Epithelial cell of proximal tubule (primary cell): ENCODE measurements at regions not wholly inside any gene's neighbourhood (a gene's known extent, or its start where the extent isn't known, plus 50 kb on each side); places are given as distances from the start of the nearest gene placed in this dataset.
"Not testable (repeated sequence)": the region's sequence is repeated elsewhere in the genome, so short reads cannot be mapped to it uniquely, and the experiment has no call there.

Experiments used
- DNase-seq: peaks from one replicate; pipeline ENCODE4 v3.0.0-alpha.2; 2011; ENCODE audit warnings: low read depth
- H3K4me3 ChIP-seq: 2 replicates; pipeline ENCODE4 v1.5.1; 2011; ENCODE audit warnings: low read depth, mild to moderate bottlenecking, low read length
- TF ChIP-seq, protein P1 (sequence below): conservative IDR thresholded peaks from 2 replicates; pipeline ENCODE4 v1.5.1; 2012; ENCODE audit warnings: low read depth, mild to moderate bottlenecking, low read length

DNA sequence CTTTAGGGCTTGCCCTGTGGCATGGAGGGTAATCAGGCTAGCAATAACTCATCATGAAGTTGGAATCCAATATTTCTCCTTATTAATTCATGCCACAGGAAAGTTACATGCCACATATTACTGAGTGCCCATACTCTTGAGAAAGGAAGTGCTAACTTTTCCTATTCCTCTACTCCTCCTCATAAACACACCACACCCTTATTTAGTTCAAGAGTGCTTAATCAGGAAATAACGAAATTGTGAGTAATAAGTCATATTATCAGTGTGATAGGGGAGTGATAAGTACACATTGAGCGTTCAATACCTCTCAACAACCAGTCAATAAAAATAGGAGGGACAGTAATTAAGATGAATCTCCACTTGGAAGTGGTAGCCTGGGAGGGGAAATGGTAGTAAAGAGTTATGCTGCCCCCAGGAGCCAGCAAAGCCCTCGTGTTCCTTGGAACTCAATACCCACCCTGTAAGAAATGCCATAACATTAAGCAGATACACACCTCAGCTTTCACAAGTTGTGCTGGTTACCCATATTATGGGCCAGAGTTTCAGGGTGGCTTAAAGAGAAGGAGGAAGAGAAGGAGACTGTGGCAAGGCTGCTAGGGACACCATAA lies 410.0 kb upstream of the NR3C2 start:
- no peak for DNase-seq
- TF ChIP-seq, protein P1, sequence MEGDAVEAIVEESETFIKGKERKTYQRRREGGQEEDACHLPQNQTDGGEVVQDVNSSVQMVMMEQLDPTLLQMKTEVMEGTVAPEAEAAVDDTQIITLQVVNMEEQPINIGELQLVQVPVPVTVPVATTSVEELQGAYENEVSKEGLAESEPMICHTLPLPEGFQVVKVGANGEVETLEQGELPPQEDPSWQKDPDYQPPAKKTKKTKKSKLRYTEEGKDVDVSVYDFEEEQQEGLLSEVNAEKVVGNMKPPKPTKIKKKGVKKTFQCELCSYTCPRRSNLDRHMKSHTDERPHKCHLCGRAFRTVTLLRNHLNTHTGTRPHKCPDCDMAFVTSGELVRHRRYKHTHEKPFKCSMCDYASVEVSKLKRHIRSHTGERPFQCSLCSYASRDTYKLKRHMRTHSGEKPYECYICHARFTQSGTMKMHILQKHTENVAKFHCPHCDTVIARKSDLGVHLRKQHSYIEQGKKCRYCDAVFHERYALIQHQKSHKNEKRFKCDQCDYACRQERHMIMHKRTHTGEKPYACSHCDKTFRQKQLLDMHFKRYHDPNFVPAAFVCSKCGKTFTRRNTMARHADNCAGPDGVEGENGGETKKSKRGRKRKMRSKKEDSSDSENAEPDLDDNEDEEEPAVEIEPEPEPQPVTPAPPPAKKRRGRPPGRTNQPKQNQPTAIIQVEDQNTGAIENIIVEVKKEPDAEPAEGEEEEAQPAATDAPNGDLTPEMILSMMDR: peak; percentile 23
- H3K4me3 ChIP-seq: no peak overlapping the region

DNA sequence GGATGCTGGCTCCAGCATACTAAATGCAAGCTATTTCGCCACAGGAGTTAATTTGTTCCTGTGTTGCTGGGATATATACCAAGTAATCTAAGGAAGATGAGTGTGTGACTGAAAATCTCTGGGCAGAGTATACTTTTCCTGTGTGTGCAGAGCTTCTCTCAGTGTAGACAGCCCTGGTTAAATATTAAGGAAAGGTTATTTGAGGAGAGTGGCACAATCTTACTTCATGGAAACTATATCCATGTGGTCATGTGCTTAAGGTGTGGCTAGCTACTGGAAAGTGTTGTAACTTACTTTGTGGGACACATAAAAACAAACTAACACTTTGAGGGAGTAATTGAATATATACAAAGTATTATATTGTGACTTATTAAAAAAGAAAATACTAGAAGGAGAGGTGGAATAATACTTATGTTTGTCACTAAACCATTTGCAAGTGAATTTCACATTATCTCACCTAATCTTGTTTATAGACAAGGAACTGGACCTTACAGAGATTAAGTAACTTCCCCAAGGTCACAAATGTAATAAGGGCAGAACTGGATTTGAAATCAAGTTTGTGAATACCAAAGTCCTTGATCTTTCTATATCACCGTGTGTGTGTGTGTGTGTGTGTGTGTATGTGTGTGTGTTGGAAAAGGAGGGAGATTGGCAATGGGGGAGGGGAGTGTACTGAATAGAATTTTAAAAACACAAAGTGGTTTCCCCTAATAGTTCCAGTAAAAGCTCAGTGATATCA lies 408.2 kb upstream of the NR3C2 start:
- TF ChIP-seq, protein P1: no peak

DNA sequence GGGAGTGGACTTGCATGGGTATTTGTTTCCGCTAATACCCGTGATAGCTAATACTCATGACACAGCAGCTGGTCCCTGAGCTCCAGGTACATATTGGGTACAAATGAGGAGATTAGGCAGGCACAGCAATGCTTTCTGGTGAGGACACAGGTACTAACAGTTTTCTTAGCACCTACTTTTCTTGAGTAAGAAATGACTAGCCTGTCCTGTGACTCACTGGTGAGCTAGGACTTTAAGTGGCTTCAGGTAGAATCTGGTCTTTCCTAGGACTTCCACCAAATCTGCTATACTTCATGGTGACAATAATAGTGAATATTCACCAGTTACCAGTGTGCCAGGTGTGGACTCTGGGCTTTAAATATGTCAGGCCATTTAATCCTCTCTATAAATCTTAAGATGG lies 407.4 kb upstream of the NR3C2 start:
- H3K4me3 ChIP-seq: no peak overlapping the region
- TF ChIP-seq, protein P1: no peak
- DNase-seq: no peak

More for the DNA sequence above, 408.2 kb upstream of the NR3C2 start:
- DNase-seq: peak; percentile 90
- no peak overlapping the region for H3K4me3 ChIP-seq

DNA sequence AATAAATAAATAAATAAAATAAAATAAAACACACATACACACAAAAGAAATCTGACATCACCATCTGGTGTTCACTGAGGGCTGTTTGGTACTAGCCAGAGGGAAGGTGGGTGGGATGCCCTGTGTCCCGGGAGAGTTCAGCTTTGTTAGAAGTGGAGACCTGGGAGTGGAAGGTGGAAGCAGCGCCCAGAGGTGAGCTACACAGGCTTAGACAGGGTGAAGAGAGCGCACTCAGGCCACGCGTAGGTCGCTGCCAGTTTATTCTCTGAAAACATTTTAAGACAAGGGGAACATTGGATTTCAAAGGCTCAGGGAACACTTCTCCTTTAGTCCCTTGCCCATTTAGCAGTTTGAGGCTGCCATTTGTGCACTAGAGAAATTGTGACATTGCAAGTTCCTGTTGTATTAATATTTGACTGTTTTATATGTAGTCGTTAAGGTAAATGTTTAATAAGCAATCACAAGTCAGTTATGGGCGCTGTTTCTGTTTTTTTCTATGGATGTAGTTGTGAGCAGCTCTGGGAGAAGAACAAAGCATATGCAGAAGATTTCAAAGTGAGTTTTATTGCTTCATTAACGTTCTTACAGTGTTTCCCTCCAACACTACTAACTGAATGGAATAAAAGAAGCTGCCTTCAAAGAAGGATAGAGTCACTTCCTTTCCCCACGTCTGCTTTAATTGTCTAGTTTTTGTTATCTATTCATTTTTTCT lies 405.5 kb upstream of the NR3C2 start:
- TF ChIP-seq, protein P1: no peak
- DNase-seq: no peak

DNA sequence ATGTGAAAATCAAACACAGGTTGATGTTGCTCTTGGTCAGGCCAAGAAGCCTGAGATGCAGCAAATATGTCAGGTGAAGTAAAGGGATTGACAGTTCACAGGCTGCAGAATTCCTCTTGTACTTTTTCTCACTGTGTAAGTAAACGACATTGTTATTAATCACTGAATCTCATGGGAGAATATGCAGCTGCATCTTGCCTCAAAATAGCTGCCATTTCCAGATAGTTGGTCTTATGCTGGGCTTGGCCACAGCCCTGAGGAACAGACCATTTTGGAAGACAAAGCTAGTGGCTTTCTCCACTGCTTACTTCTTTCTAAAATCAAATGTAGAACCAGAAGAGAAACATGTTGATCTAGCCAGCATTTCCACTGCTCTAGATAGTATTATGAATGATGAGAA lies 403.4 kb upstream of the NR3C2 start:
- no peak for DNase-seq
- TF ChIP-seq, protein P1: no peak
- no peak overlapping the region for H3K4me3 ChIP-seq

More for the DNA sequence above, 405.5 kb upstream of the NR3C2 start:
- H3K4me3 ChIP-seq: no peak overlapping the region

DNA sequence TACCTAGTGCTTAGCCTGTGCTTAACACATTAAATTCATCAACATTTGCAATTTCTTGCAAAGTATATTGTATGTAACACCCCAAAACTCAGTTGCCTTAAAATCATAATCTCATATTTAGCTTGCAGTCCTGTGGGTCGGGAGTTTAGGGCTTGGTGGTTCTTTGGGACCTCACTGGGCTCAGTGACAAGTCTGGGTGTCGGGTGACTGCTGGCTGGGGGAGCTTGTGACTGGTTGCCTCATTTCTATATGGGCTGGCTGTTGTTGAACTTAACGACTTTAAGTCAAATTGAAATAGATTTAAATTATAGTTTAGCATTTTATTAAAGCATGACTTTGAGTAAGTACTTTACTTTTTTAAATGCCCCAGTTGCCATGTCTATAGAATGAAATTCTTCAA lies 401.4 kb upstream of the NR3C2 start:
- TF ChIP-seq, protein P1: no peak
- no peak overlapping the region for H3K4me3 ChIP-seq
- no peak for DNase-seq

DNA sequence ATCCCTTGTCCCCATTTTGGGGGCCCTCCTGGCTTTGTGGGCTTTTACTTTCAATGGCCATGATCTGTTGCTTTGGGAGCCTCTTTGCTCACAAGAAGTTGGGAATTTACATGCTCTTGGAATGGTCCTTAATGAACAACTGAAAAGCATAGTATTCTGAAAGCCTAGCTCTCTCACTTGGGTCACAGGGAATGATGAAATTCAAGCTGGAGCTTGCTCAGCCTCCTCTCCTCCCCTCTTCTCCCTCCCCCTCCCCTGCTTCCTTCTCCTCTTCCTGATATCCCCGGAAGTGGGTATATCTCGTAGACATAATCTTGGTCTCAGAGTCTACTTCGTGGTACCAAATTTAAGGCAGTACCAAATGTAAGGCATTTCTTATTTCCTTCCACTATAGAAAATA lies 400.6 kb upstream of the NR3C2 start:
- no peak for DNase-seq
- TF ChIP-seq, protein P1: no peak
- no peak overlapping the region for H3K4me3 ChIP-seq

DNA sequence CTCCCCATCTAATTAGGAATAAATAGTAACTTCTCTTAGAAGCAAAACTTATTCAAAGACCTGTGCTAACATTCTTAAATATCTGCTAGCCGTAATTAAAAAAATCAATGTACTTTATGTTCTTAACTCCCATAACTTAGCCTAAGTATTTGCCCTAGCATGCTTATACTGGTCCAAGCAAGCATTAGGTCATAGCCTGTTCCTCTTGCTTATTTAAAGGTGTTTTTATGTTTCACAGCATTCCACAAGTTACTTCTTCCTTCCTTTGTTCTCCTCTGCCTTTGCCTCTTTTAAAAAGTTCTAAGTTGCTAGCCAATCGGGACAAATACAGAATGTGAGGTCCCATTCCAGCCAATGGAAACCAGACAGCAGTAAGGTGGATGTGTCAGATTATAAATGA lies 395.4 kb upstream of the NR3C2 start:
- not testable (repeated sequence) for DNase-seq, H3K4me3 ChIP-seq
